Uterus (tissue), 2 donors: ENCODE measurements at regions not wholly inside any gene's neighbourhood (a gene's known extent, or its start where the extent isn't known, plus 50 kb on each side); places are given as distances from the start of the nearest gene placed in this dataset.

Experiments used
- POLR2A ChIP-seq, 2 donors: fragments of 450-650 bp; IDR thresholded peaks; one replicate each; pipeline ENCODE4 v1.6.1; 2016; ENCODE audit warnings: antibody characterized with exemption in 2 of 2, mild to moderate bottlenecking in 1 of 2, moderate library complexity in 1 of 2
- TF ChIP-seq, protein P1 (sequence below), 4 experiments: fragments of 200-600 bp in 2 of 4; fragments of 450-650 bp in 2 of 4; sonication (generic) in 2 of 4; IDR thresholded peaks; one replicate each; pipeline ENCODE4 v1.5.1; 2016 to 2019; ENCODE audit warnings: antibody characterized with exemption in 4 of 4, mild to moderate bottlenecking in 2 of 4, moderate library complexity in 1 of 4

- TF ChIP-seq, protein P1, sequence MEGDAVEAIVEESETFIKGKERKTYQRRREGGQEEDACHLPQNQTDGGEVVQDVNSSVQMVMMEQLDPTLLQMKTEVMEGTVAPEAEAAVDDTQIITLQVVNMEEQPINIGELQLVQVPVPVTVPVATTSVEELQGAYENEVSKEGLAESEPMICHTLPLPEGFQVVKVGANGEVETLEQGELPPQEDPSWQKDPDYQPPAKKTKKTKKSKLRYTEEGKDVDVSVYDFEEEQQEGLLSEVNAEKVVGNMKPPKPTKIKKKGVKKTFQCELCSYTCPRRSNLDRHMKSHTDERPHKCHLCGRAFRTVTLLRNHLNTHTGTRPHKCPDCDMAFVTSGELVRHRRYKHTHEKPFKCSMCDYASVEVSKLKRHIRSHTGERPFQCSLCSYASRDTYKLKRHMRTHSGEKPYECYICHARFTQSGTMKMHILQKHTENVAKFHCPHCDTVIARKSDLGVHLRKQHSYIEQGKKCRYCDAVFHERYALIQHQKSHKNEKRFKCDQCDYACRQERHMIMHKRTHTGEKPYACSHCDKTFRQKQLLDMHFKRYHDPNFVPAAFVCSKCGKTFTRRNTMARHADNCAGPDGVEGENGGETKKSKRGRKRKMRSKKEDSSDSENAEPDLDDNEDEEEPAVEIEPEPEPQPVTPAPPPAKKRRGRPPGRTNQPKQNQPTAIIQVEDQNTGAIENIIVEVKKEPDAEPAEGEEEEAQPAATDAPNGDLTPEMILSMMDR (IDR thresholded peaks at IDR 0.05) = no peak
- no peak for TF ChIP-seq POLR2A (IDR thresholded peaks at IDR 0.05)
These were observed 950.6 kb upstream of the LRATD1 start for GRCh38 chr2:13681936-13682335.
